Stimulated activated CD4-positive, alpha-beta T cell treated with anti-CD3 and anti-CD28 coated beads, Interleukin-2, amount 100 ng/mL, for 24 hours (primary cell): ENCODE measurements at regions not wholly inside any gene's neighbourhood (a gene's known extent, or its start where the extent isn't known, plus 50 kb on each side); places are given as distances from the start of the nearest gene placed in this dataset.

Experiments used
- DNase-seq, 2 donors: peaks; one replicate each; pipeline ENCODE4 v3.0.0-alpha.2; 2020

GRCh38 chrY:21295206-21295605 lies 215.9 kb upstream of the RBMY1B start:
- no peak for DNase-seq

- no peak for DNase-seq
Observed at GRCh38 chrY:21302278-21302677, 208.9 kb upstream of the RBMY1B start.

- no peak for DNase-seq
Observed at GRCh38 chrY:21315366-21315765, 195.8 kb upstream of the RBMY1B start.
